Naive B cell (primary cell): ENCODE measurements at regions not wholly inside any gene's neighbourhood (a gene's known extent, or its start where the extent isn't known, plus 50 kb on each side); places are given as distances from the start of the nearest gene placed in this dataset.

Experiments
- ATAC-seq, 2 donors: fragments of 150-1000 bp; cut with Tn5 transposase; 2 replicates each; pipeline ENCODE4 v1.10.0; 2021; ENCODE audit warnings: low read depth in 2 of 2, mild to moderate bottlenecking in 2 of 2, moderate library complexity in 2 of 2
- DNase-seq: peaks from one replicate; pipeline ENCODE4 v3.0.0; 2022
- H3K27ac Mint-ChIP-seq, 6 donors: one replicate each; pipeline ENCODE4 v1.8.0; 2020 to 2022; ENCODE audit warnings: mild to moderate bottlenecking in 6 of 6, mixed read lengths in 6 of 6, moderate library complexity in 5 of 6, inconsistent platforms in 2 of 6
- H3K27me3 Mint-ChIP-seq, 3 donors: one replicate each; pipeline ENCODE4 v1.8.0; 2021 to 2022; ENCODE audit warnings: mixed read lengths in 3 of 3, mild to moderate bottlenecking in 1 of 3
- H3K36me3 Mint-ChIP-seq, 2 donors: one replicate each; pipeline ENCODE4 v1.8.0; 2020 to 2022; ENCODE audit warnings: mixed read lengths in 2 of 2, inconsistent platforms in 1 of 2, mild to moderate bottlenecking in 1 of 2
- H3K4me1 Mint-ChIP-seq, 3 donors: one replicate each; pipeline ENCODE4 v1.8.0; 2020 to 2022; ENCODE audit warnings: mixed read lengths in 3 of 3, inconsistent platforms in 1 of 3, mild to moderate bottlenecking in 1 of 3, moderate library complexity in 1 of 3
- H3K4me3 Mint-ChIP-seq, 8 donors: one replicate each; pipeline ENCODE4 v1.8.0; 2020 to 2022; ENCODE audit warnings: mild to moderate bottlenecking in 8 of 8, mixed read lengths in 8 of 8, moderate library complexity in 8 of 8, inconsistent platforms in 2 of 8
- H3K9me3 Mint-ChIP-seq, 7 donors: one replicate each; pipeline ENCODE4 v1.8.0; 2020 to 2022; ENCODE audit warnings: mixed read lengths in 7 of 7, mild to moderate bottlenecking in 5 of 7, inconsistent platforms in 2 of 7, moderate library complexity in 1 of 7

DNA sequence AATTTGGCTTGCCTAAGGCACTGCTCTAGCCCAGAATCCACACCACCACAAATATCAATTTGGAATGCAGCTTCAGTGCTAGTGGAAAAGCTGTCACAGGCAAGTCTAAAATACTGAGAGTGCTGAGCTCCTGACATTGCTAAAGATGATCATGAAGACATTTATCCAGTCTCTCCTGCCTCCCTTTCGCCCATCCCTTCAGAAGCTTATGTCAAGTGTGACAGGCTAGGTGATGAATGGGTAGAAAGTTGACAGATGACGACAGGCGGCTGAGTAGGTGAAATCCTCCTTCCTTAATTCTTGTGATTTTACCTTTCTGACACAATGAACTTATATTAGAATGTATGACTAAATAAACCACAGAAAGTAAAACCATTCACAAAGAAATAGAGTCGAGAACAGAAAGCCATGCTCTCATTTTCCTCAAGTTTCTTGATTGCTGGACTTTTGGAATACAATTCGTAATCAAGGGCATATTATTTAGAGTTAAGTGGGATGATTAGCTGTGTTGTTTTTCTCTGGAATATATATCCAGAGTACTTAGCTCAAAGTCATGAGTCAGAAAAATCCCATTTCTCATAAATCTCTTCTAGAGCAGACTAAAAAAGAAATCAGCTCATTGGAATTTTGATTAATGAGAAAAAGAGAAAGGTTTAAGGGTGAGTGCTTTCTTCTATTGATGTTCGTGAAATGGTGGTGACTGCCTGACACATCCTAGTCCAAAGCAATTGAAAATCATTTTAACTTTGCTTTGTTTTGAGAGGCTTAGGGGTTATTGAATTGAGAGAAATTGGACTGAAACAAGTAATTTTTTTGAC, 1228.2 kb upstream of the CITED2 start:
- Mint-ChIP-seq H3K27ac (no peak overlapping the region), H3K4me3 (no peak overlapping the region), H3K9me3 (no peaks in the 10 kb centered on the region), H3K36me3 (no peaks in the 10 kb centered on the region), H3K4me1 (no peaks in the 10 kb centered on the region), H3K27me3 (no peaks in the 10 kb centered on the region)
- ATAC-seq, result no peak
- no peak for DNase-seq

DNA sequence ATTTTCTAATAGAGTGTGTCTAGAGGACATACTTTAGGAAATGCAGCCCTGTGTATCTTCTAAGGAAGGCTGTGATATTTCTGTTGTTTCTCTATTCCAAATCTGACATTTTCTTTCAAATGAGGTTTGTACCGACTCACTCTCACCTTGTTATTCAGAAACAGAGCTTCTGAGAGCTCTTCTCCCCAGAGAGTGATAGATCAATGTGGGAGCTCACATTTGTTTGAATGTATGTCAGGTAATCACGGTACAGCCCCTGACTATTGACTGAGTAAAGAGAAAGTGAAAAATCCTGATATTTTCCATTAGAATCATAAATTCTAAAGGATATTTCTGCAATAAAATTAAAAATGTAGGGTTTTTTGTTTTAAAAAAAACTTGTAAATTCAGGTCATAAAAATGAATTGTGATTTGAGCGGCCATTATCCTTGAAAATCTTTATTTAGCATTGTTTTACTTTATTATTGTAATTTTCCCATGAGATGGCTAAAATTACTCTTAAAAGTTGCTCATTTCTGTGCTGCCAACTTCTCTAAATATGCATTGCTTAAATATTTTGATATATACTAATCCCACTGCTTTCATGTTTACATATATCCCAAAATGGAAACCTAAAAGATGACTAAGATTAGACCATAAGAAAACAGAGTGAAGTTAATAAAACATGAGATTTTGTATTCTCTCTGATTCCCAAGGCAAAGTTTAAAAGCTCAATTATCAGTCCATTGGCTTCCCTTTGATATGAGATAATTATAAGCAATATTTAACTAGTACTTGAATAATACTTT, 1226.8 kb upstream of the CITED2 start:
- DNase-seq (no peak), ATAC-seq (no peak)
- H3K4me3 Mint-ChIP-seq, result no peak overlapping the region
- no peaks in the 10 kb centered on the region for H3K9me3 Mint-ChIP-seq
- no peaks in the 10 kb centered on the region for H3K36me3 Mint-ChIP-seq
- no peaks in the 10 kb centered on the region for H3K4me1 Mint-ChIP-seq
- H3K27me3 Mint-ChIP-seq, result no peaks in the 10 kb centered on the region
- H3K27ac Mint-ChIP-seq, result no peak overlapping the region

DNA sequence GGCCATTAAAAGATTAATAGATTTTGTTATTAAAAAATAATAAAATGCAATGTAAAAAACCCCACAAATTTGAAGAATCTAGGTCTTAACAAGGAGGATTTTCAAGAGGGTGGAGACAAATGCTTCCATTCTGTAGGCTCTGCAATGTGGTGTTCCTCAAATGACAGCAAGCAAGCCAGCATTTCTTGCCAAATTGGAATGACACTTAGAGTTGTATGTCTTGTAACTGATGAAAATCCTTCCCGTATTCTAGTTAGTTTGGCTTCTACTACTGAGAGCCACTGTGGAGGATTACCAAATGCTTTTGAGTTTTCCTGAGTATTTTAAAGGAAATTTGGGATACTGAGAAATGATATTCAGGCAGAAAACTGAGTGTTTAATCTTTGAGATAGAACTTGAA, 1225.5 kb upstream of the CITED2 start:
- Mint-ChIP-seq H3K4me1 (no peaks in the 10 kb centered on the region), H3K9me3 (no peaks in the 10 kb centered on the region), H3K27ac (no peak overlapping the region), H3K27me3 (no peaks in the 10 kb centered on the region), H3K4me3 (no peak overlapping the region), H3K36me3 (no peaks in the 10 kb centered on the region)
- ATAC-seq, result no peak
- no peak for DNase-seq

DNA sequence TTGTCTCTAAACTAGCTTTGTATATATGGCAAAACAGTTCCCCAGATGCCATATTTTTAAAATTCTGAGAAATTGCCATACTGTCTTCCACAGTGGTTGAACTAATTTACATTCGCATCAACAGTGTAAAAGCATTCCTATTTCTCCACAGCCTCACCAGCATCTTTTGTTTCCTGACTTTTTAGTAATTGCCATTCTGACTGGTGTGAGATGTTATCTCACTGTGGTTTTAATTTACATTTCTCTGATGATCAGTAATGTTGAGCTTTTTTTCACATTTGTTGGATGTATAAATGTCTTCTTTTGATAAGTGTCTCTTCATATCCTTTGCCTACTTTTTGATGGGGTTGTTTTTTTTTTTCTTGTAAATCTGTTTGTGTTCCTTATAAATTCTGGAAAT, 1222.7 kb upstream of the CITED2 start:
- no peaks in the 10 kb centered on the region for H3K36me3 Mint-ChIP-seq
- ATAC-seq (no peak), DNase-seq (no peak)
- peaks cover 0 to 7% (median 2%) of the 10 kb centered on the region in 7 donors for H3K9me3 Mint-ChIP-seq
- no peaks in the 10 kb centered on the region for H3K27me3 Mint-ChIP-seq
- no peak overlapping the region for H3K27ac Mint-ChIP-seq
- no peak overlapping the region for H3K4me3 Mint-ChIP-seq
- H3K4me1 Mint-ChIP-seq, result no peaks in the 10 kb centered on the region

DNA sequence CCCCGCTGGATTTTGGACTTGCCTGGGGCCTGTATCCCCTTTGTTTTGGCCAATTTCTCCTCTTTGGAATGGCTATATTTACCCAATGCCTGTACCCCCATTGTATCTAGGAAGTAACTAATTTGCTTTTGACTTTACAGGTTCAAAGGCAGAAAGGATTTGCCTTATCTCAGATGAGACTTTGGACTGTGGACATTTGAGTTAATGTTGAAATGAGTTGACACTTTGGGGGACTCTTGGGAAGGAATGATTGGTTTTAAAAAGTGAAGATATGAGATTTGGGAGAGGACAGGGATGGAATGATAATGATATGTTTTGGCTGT, 1220.3 kb upstream of the CITED2 start:
- no peak for ATAC-seq
- Mint-ChIP-seq H3K4me3 (no peak overlapping the region), H3K36me3 (no peaks in the 10 kb centered on the region), H3K27me3 (no peaks in the 10 kb centered on the region), H3K9me3 (peaks cover 0 to 7% (median 2%) of the 10 kb centered on the region in 7 donors), H3K4me1 (no peaks in the 10 kb centered on the region), H3K27ac (no peak overlapping the region)
- DNase-seq, result no peak

DNA sequence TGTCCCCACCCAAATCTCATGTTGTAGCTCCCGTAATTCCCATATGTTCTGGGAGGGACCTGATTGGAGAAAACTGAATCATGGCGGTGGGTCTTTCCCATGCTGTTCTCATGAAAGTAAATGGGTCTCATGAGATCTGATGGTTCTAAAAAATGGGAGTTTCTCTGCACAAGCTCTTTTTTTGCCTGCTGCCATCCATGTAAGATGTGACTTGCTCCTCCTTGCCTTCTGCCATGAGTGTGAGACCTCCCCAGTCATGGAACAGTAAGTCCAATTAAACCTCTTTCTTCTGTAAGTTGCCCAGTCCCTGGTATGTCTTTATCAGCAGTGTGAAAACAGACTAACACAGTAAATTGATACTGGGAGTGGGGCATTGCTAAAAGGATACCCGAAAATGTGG, 1218.4 kb upstream of the CITED2 start:
- Mint-ChIP-seq H3K27ac (no peak overlapping the region), H3K4me1 (no peaks in the 10 kb centered on the region), H3K27me3 (no peaks in the 10 kb centered on the region), H3K36me3 (no peaks in the 10 kb centered on the region), H3K9me3 (peaks cover 0 to 7% (median 2%) of the 10 kb centered on the region in 7 donors), H3K4me3 (no peak overlapping the region)
- DNase-seq (no peak), ATAC-seq (no peak)

DNA sequence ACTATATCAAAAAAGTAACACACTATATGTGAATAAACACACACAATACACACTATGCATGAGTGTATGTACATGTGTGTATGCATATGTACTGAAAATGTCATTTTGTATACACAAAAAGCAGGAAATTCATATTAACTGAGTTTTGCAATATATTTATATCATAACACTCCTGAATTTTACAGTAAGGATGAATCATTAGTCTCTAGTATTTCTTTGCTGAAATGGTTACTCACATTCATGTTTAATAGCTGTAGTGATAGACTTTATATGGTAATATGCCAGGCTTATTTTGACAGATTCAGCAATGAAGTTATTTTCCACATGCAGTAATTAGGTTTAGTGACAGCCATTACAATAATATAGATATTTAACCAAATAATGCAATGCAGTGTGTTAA, 1216.2 kb upstream of the CITED2 start:
- no peak overlapping the region for H3K4me3 Mint-ChIP-seq
- H3K27ac Mint-ChIP-seq, result no peak overlapping the region
- no peaks in the 10 kb centered on the region for H3K4me1 Mint-ChIP-seq
- peaks cover 0 to 7% (median 2%) of the 10 kb centered on the region in 7 donors for H3K9me3 Mint-ChIP-seq
- H3K36me3 Mint-ChIP-seq, result no peaks in the 10 kb centered on the region
- no peak for ATAC-seq
- H3K27me3 Mint-ChIP-seq, result no peaks in the 10 kb centered on the region
- no peak for DNase-seq

DNA sequence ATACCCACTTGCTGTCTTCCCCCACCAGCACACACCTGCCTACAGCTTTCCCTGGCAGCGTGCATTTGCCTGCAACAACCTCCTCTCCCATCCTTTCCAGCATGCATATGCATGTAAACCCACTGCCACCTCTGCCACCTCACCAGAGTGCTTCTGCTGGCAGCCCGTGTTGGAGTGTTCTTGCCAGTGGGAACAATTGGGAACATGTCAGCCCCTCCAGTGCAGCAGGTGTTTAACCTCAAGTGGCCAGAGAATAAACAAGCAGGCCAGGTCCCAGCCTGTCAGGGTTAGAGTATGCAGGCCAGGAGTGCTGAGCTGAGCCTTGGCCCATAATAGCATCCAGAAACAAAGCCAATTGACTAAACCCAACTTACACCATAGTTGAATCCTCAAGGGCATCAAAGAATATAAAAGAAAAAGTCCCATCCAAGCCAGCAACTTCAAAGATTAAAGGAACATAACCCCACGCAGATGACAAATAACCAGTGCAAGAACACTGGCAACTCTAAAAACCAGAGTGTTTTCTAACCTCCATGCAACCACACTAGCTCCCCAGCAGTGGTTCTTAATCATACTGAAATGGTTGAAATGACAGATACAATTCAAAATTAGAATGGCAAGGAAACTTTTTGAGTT, 1212.1 kb upstream of the CITED2 start:
- Mint-ChIP-seq H3K27ac (no peak overlapping the region), H3K4me3 (no peak overlapping the region), H3K9me3 (no peaks in the 10 kb centered on the region), H3K36me3 (no peaks in the 10 kb centered on the region), H3K4me1 (no peaks in the 10 kb centered on the region), H3K27me3 (no peaks in the 10 kb centered on the region)
- no peak for DNase-seq
- ATAC-seq, result no peak

DNA sequence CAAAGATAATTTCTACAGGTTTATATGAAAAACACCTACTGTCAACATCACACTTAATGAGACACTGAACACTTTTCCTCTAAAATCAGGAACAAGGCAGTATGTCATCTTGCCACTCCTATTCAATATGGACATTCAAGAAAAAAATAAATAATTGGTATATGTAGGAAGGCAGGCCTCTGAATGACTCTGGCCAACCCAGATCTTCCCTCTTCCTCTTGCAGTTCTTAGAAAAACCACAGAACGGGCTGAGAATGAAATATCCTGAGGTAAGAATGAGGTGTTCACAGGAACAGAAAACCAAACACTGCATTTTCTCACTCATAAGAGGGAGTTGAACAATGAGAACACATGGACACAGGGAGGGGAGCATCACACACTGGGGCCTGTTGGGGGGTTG, 1207.2 kb upstream of the CITED2 start:
- DNase-seq (no peak), ATAC-seq (no peak)
- Mint-ChIP-seq H3K4me3 (no peak overlapping the region), H3K27me3 (no peaks in the 10 kb centered on the region), H3K4me1 (no peaks in the 10 kb centered on the region), H3K36me3 (no peaks in the 10 kb centered on the region), H3K27ac (no peak overlapping the region), H3K9me3 (no peaks in the 10 kb centered on the region)

DNA sequence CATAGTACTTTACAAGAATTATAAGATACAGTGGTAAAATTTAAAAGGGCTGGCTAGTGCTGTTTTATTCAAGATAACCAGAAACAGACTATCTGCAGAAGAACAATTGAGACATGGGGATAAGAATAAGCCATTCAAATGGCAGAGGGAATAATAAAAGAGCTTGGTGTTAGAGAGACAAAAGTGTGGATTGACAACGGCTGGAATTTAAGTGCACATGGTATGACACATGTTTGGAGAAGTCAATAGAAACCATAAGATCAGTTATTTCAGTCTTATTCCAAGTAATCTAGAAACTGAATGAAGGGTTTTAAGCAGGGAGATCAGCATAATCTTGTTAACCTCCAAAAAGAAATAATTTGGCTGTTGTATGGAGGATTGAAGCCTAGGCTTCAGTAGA, 1205.5 kb upstream of the CITED2 start:
- DNase-seq, result no peak
- Mint-ChIP-seq H3K27ac (no peak overlapping the region), H3K27me3 (no peaks in the 10 kb centered on the region), H3K9me3 (no peaks in the 10 kb centered on the region), H3K4me3 (no peak overlapping the region), H3K4me1 (no peaks in the 10 kb centered on the region), H3K36me3 (no peaks in the 10 kb centered on the region)
- ATAC-seq, result no peak

DNA sequence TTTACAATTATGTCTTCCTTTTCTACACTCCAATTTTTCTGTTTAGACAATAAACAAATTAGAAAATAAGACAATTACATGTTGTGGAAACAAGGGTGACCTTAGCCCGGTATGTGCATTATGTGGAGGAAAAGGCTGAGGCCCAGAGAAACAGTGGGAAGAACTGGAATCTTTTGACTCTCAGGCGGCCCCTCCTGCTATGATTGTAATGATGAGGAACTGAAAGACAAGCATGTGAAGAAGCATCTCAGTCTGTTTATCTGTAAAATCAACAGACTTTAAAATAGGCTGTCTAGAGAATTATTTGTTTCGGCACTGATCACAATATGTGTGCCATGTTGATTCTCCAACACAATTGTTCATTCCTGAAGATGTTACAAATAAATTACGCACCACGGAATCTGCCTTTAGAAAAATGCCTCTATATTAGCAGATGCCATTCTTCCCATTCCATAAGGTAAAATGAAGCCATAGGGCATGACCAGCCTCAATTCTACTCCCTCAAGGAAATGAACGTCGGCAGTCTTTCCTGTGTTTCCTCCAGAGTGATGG, 1201.6 kb upstream of the CITED2 start:
- Mint-ChIP-seq H3K4me1 (no peaks in the 10 kb centered on the region), H3K27ac (no peak overlapping the region), H3K4me3 (no peak overlapping the region), H3K36me3 (no peaks in the 10 kb centered on the region), H3K27me3 (no peaks in the 10 kb centered on the region), H3K9me3 (no peaks in the 10 kb centered on the region)
- ATAC-seq, result no peak
- DNase-seq, result no peak

DNA sequence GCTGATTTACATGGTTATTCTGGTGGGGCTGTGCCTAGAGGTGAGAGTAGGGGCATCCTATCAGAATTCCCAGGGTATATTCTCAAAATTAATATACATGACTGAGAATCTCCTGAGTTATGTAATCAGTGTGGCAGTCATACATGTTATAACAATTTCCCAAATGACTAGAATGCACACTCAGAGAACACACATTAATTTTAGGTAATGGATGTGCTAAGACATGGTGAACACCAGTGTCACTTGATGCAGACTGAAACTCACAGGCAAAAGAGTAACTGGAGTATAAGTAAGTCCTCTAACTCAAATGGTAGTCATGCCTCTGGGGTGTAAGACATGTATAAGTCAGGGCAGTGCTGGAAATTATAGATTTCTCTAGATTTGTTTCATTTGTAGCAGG, 1198.4 kb upstream of the CITED2 start:
- peaks cover 0 to 6% (median 0%) of the 10 kb centered on the region in 3 donors for H3K27me3 Mint-ChIP-seq
- DNase-seq (no peak), ATAC-seq (no peak)
- no peak overlapping the region for H3K4me3 Mint-ChIP-seq
- no peaks in the 10 kb centered on the region for H3K36me3 Mint-ChIP-seq
- H3K9me3 Mint-ChIP-seq, result peaks cover 0 to 2% (median 0%) of the 10 kb centered on the region in 7 donors
- no peaks in the 10 kb centered on the region for H3K4me1 Mint-ChIP-seq
- no peak overlapping the region for H3K27ac Mint-ChIP-seq

DNA sequence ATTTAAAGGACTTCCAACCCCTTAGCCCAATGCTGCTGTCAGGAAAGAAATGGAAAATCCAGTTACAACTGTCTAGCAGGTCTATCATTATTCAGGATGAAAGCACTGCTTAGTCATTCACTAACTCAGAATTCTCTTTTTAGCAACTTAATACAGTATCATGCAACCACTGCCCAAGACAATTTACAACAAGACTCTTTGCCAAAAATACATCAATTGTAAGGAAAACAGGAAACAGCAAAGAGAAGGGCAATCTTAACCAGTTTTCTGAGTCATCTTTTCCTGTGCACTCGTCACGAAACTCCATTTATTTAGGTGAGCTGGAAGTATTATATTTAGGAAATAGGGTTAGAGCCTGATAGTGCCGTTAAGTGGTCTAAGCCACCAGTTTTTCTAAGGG, 1197.7 kb upstream of the CITED2 start:
- H3K27me3 Mint-ChIP-seq, result peaks cover 0 to 6% (median 0%) of the 10 kb centered on the region in 3 donors

DNA sequence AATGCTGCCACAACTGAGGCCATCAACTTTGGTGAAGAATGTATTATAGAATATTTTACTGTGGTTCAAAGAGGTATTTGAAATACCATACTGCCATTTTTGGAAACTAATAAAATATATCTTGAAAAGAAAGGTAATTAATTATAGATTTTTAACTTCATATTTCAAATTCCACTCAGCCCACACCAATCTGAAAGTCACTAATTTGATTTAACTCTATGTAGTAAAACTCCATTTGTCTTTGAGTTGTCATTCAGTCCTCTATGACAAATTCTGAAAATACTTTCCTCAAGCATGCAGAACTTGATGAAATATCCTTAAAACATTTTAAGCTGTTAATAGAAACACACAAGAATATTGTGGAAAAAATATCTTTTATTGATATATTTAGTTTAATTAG, 1196.7 kb upstream of the CITED2 start:
- DNase-seq (no peak), ATAC-seq (no peak)
- Mint-ChIP-seq H3K27ac (no peak overlapping the region), H3K36me3 (no peaks in the 10 kb centered on the region), H3K27me3 (peaks cover 0 to 6% (median 0%) of the 10 kb centered on the region in 3 donors), H3K9me3 (peaks cover 0 to 2% (median 0%) of the 10 kb centered on the region in 7 donors), H3K4me1 (no peaks in the 10 kb centered on the region), H3K4me3 (no peak overlapping the region)

More for the DNA sequence above, 1197.7 kb upstream of the CITED2 start:
- no peak for DNase-seq
- H3K27ac Mint-ChIP-seq, result no peak overlapping the region
- H3K4me3 Mint-ChIP-seq, result no peak overlapping the region
- no peaks in the 10 kb centered on the region for H3K4me1 Mint-ChIP-seq
- H3K36me3 Mint-ChIP-seq, result no peaks in the 10 kb centered on the region
- H3K9me3 Mint-ChIP-seq, result peaks cover 0 to 2% (median 0%) of the 10 kb centered on the region in 7 donors
- no peak for ATAC-seq
